Left ventricle myocardium inferior (tissue), 1 donor: ENCODE measurements at regions not wholly inside any gene's neighbourhood (a gene's known extent, or its start where the extent isn't known, plus 50 kb on each side); places are given as distances from the start of the nearest gene placed in this dataset.

Experiments
- DNase-seq: peaks from one replicate; pipeline ENCODE4 v3.0.0-alpha.2; 2020
- H3K27ac ChIP-seq: fragments of 200-600 bp; replicated peaks from 2 replicates; pipeline ENCODE4 v1.8.0; 2021
- H3K27me3 ChIP-seq: fragments of 200-600 bp; 2 replicates; pipeline ENCODE4 v1.8.0; 2021; ENCODE audit warnings: low read depth
- H3K36me3 ChIP-seq: fragments of 200-600 bp; 2 replicates; pipeline ENCODE4 v1.8.0; 2021
- H3K4me1 ChIP-seq: fragments of 200-600 bp; 2 replicates; pipeline ENCODE4 v1.8.0; 2021
- H3K4me3 ChIP-seq: fragments of 200-600 bp; 2 replicates; pipeline ENCODE4 v1.8.0; 2021; ENCODE audit warnings: mild to moderate bottlenecking, moderate library complexity
- H3K9me3 ChIP-seq: fragments of 200-600 bp; replicated peaks from 2 replicates; pipeline ENCODE4 v1.8.0; 2021
- intact Hi-C: fragments of 100-400 bp; cut with micrococcal nuclease; formaldehyde crosslinking; loops from one replicate; pipeline ENCODE4 v1.11.0; 2022
- TF ChIP-seq, protein P1 (sequence below): fragments of 200-600 bp; IDR thresholded peaks from 2 replicates; pipeline ENCODE4 v1.8.0; 2021; ENCODE audit warnings: antibody characterized with exemption, mild to moderate bottlenecking, borderline replicate concordance
- donor health status: DM: no; HTN: yes; CAD: no; lungs with severe emphysema.

- DNase-seq: no peak
- TF ChIP-seq, protein P1, sequence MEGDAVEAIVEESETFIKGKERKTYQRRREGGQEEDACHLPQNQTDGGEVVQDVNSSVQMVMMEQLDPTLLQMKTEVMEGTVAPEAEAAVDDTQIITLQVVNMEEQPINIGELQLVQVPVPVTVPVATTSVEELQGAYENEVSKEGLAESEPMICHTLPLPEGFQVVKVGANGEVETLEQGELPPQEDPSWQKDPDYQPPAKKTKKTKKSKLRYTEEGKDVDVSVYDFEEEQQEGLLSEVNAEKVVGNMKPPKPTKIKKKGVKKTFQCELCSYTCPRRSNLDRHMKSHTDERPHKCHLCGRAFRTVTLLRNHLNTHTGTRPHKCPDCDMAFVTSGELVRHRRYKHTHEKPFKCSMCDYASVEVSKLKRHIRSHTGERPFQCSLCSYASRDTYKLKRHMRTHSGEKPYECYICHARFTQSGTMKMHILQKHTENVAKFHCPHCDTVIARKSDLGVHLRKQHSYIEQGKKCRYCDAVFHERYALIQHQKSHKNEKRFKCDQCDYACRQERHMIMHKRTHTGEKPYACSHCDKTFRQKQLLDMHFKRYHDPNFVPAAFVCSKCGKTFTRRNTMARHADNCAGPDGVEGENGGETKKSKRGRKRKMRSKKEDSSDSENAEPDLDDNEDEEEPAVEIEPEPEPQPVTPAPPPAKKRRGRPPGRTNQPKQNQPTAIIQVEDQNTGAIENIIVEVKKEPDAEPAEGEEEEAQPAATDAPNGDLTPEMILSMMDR: no peak
These were observed 146.4 kb upstream of the PPP1R26 start for GRCh38 chr9:135332979-135333748.

GRCh38 chr9:135334953-135335460 lies 144.6 kb upstream of the PPP1R26 start:
- no peaks in the 10 kb centered on the region for H3K4me1 ChIP-seq
- no peaks in the 10 kb centered on the region for H3K36me3 ChIP-seq
- no peak overlapping the region for H3K27ac ChIP-seq
- TF ChIP-seq, protein P1: no peak
- DNase-seq: no peak
- no peaks in the 10 kb centered on the region for H3K9me3 ChIP-seq
- H3K27me3 ChIP-seq: peaks cover 82% of the 10 kb centered on the region
- intact Hi-C loops: no loop called here
- no peak overlapping the region for H3K4me3 ChIP-seq

More at GRCh38 chr9:135332979-135333748, 146.4 kb upstream of the PPP1R26 start:
- H3K27ac ChIP-seq: no peak overlapping the region
- H3K27me3 ChIP-seq: peaks cover 80% of the 10 kb centered on the region
- H3K36me3 ChIP-seq: no peaks in the 10 kb centered on the region
- no peak overlapping the region for H3K4me3 ChIP-seq
- intact Hi-C loops: no loop called here
- no peaks in the 10 kb centered on the region for H3K4me1 ChIP-seq
- peaks cover 1% of the 10 kb centered on the region for H3K9me3 ChIP-seq

- DNase-seq: no peak
- no peaks in the 10 kb centered on the region for H3K9me3 ChIP-seq
- no peak overlapping the region for H3K27ac ChIP-seq
- TF ChIP-seq, protein P1: no peak
- H3K27me3 ChIP-seq: peaks cover 84% of the 10 kb centered on the region
- H3K4me1 ChIP-seq: no peaks in the 10 kb centered on the region
- no peaks in the 10 kb centered on the region for H3K36me3 ChIP-seq
- H3K4me3 ChIP-seq: no peak overlapping the region
- intact Hi-C loops: no loop called here
These were observed 143.8 kb upstream of the PPP1R26 start for GRCh38 chr9:135335691-135336181.

DNA sequence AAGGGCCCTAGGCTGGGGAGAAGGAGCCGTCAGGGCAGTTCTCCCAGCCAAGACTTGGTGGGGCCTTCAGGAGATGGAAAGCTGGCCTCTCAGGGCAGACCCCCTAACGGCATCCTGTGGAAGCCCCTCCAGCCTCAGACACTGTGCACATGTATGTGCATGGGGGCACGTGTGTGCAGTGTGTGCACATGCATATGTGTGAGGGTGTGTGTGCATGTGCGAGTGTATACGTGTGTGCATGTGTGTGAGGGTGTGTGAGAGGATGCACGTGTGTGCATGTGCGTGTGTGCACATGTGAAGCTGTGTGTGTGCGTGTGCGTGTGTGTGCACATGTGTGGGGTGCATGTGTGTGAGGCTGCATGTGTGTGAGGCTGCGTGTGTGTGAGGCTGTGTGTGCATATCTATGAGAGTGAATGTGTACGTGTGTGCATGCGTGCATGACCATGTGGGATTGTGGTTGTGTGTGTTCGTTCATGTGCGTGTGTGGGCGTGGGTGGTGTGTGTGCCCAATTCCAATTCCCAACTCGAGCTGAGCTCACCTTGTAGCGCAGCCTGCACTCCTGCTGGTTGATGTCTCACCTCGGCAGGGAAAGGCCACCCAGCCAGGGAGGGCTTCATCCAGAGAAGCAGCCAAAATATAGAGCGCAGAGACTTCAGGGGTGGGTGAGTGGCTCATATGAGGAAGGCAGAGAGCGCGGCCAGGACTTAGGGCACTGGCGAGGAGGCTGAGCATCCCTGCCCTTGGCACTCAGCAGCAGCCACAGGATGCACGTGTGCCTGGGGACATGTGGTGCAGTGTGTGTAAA lies 142.7 kb upstream of the PPP1R26 start:
- Histone ChIP-seq H3K4me1 (no peaks in the 10 kb centered on the region), H3K27ac (no peak overlapping the region), H3K36me3 (no peaks in the 10 kb centered on the region), H3K4me3 (no peak overlapping the region), H3K27me3 (peaks cover 84% of the 10 kb centered on the region), H3K9me3 (no peaks in the 10 kb centered on the region)
- no peak for DNase-seq
- TF ChIP-seq, protein P1: no peak
- intact Hi-C loops: no loop called here

DNA sequence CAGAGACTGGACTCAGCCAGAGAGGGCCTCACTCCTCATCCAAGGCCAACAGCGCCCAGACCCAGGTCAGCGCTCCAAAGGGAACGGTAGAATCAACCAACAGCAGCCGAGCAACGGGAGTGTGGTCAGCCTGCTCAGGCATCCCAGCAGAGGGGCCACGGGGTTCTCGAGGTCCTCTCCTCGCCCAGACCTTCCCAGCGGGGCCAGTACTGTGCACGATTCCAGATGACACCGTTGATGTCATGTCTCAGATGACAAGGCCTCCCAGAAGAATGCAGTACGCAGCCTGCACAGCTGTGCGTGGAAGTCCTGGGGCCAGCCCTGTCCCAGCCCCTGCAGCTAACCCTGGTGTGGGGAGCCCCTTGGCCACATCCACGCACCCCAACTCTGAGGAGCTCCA lies 141.0 kb upstream of the PPP1R26 start:
- intact Hi-C loops: no loop called here
- Histone ChIP-seq H3K36me3 (no peaks in the 10 kb centered on the region), H3K27me3 (peaks cover 90% of the 10 kb centered on the region), H3K27ac (no peak overlapping the region), H3K9me3 (no peaks in the 10 kb centered on the region), H3K4me3 (no peak overlapping the region), H3K4me1 (no peaks in the 10 kb centered on the region)
- TF ChIP-seq, protein P1: no peak
- no peak for DNase-seq
